ENCODE measurements at regions not wholly inside any gene's neighbourhood (a gene's known extent, or its start where the extent isn't known, plus 50 kb on each side); places are given as distances from the start of the nearest gene placed in this dataset.

DNA sequence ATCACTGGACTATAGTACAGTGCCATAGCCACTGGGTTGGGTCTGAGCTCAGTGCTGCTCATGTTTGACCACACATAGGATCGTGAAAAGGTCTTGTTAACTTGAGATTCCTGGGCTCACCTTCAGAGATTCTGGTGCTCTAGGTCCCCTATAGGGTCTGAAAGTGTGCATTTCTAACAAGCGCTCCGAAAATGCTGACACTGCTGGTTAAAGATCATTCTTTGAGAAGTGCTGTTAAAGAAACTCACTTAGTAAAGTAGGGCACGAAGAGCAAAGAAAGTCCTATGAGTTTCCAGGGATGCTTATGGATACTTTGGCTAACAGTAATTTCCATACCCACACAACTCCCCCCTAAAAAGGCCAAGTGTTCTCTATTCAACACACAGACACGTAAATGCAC lies 108.1 kb upstream of the PAX6 start:
- Mint-ChIP-seq H3K4me1 (ENCODE audit: unreplicated experiment) (no peaks in the 10 kb centered on the region), H3K27ac (no peak overlapping the region), H3K9me3 (no peaks in the 10 kb centered on the region), H3K36me3 (no peaks in the 10 kb centered on the region), H3K27me3 (peaks cover 11% of the 10 kb centered on the region), H3K4me3 (no peak overlapping the region)
- DNase-seq (ENCODE audit: extremely low spot score, unreplicated experiment), result no peak
- TF ChIP-seq, protein P1, sequence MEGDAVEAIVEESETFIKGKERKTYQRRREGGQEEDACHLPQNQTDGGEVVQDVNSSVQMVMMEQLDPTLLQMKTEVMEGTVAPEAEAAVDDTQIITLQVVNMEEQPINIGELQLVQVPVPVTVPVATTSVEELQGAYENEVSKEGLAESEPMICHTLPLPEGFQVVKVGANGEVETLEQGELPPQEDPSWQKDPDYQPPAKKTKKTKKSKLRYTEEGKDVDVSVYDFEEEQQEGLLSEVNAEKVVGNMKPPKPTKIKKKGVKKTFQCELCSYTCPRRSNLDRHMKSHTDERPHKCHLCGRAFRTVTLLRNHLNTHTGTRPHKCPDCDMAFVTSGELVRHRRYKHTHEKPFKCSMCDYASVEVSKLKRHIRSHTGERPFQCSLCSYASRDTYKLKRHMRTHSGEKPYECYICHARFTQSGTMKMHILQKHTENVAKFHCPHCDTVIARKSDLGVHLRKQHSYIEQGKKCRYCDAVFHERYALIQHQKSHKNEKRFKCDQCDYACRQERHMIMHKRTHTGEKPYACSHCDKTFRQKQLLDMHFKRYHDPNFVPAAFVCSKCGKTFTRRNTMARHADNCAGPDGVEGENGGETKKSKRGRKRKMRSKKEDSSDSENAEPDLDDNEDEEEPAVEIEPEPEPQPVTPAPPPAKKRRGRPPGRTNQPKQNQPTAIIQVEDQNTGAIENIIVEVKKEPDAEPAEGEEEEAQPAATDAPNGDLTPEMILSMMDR (conservative IDR thresholded peaks at IDR 0.05), result no peak

DNA sequence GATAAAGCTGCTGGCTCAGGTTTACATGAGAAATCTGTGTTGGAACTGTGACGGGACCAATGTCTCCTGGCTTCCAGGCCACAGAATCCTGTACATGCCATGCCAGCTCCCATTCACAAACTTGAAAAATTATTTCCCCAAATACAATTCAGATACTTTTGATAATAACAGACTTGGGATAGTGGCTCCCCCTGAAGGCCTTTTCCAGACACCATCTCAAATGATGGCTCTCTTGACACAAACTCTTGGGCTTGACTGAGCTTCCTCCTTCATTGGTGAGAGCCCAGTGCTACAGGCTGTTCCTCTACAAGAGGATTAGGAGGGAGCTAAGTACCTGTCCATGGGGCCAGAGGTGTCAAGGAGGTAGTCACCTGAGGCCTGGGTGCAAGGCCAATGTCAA lies 104.7 kb upstream of the PAX6 start:
- no peak for DNase-seq (ENCODE audit: extremely low spot score, unreplicated experiment)
- Mint-ChIP-seq H3K36me3 (no peaks in the 10 kb centered on the region), H3K27me3 (peaks cover 9% of the 10 kb centered on the region), H3K27ac (no peak overlapping the region), H3K4me3 (no peak overlapping the region), H3K9me3 (no peaks in the 10 kb centered on the region), H3K4me1 (ENCODE audit: unreplicated experiment) (no peaks in the 10 kb centered on the region)
- TF ChIP-seq, protein P1 (conservative IDR thresholded peaks at IDR 0.05), result no peak

DNA sequence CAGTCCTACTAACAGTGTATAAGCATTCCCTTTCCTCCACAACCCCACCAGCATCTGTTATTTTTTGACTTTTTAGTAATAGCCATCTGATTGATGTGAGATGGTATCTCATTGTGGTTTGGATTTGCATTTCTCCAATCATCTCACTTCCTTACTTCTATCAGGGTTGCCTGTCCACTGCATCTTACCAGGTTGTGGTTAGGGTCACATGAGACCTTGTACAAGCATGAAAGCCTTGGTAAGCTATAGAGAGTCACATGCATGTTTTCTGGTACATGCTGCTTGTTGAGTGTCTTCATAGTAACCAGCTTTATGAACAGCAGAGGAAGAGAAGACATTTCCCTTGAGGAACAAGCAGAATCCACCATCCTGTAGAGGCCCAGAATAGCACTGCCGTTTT lies 102.9 kb upstream of the PAX6 start:
- no peak for DNase-seq (ENCODE audit: extremely low spot score, unreplicated experiment)
- Mint-ChIP-seq H3K4me1 (ENCODE audit: unreplicated experiment) (no peaks in the 10 kb centered on the region), H3K9me3 (no peaks in the 10 kb centered on the region), H3K4me3 (no peak overlapping the region), H3K27me3 (peaks cover 9% of the 10 kb centered on the region), H3K27ac (no peak overlapping the region), H3K36me3 (no peaks in the 10 kb centered on the region)
- TF ChIP-seq, protein P1 (conservative IDR thresholded peaks at IDR 0.05), result no peak

DNA sequence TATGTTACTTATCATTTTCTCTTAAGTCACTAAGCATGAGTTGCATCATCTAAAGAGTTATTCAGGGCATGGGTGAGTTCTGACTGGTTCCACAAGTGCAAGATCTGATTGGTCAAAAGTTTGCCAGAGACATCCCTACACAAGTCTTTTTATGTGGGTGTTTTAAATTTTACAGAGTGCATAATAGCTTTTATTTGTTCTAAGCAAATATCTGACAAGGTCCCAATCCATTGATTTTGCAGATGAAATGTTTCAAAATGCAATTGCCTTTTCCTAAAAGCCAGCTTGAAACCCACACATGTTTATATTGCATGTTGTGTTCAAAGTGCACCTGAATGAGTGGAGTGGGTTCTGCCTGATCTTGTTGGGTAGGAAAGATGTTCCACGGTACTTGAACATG lies 101.7 kb upstream of the PAX6 start:
- Mint-ChIP-seq H3K27ac (no peak overlapping the region), H3K4me1 (ENCODE audit: unreplicated experiment) (no peaks in the 10 kb centered on the region), H3K9me3 (no peaks in the 10 kb centered on the region), H3K36me3 (no peaks in the 10 kb centered on the region), H3K27me3 (peaks cover 9% of the 10 kb centered on the region), H3K4me3 (no peak overlapping the region)
- TF ChIP-seq, protein P1 (conservative IDR thresholded peaks at IDR 0.05), result no peak
- DNase-seq (ENCODE audit: extremely low spot score, unreplicated experiment), result no peak

DNA sequence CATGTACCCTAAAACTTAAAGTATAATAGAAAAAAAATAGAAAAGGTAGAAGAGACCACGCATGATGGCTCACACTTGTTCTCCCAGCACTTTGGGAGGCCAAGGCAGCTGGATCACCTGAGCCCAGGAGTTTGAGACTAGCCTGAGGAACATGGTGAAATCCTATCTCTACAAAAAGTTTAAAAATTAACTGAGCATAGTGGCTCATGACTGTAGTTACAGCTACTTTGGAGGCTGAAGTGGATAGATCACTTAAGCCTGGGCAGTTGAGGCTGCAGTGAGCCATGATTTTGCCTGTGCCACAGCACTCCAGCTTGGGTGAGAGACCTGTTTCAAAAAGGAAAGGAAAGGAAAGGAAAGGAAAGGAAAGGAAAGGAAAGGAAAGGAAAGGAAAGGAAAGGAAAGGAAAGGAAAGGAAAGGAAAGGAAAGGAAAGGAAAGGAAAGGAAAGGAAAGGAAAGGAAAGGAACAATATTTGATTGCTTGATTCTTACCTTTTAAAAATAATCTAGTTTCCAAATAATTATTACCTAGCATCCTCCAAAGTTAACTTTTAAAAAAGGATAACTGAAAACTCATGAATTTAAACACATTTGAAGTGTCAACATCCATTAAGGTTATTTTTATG lies 99.9 kb upstream of the PAX6 start:
- Mint-ChIP-seq H3K27ac (no peak overlapping the region), H3K36me3 (no peaks in the 10 kb centered on the region), H3K4me1 (ENCODE audit: unreplicated experiment) (no peaks in the 10 kb centered on the region), H3K9me3 (no peaks in the 10 kb centered on the region), H3K4me3 (no peak overlapping the region), H3K27me3 (peaks cover 12% of the 10 kb centered on the region)
- TF ChIP-seq, protein P1 (conservative IDR thresholded peaks at IDR 0.05), result no peak
- no peak for DNase-seq (ENCODE audit: extremely low spot score, unreplicated experiment)

Measured in type B pancreatic cell (in vitro differentiated cells).